Iris pigment epithelial cell (primary cell): ENCODE measurements at regions not wholly inside any gene's neighbourhood (a gene's known extent, or its start where the extent isn't known, plus 50 kb on each side); places are given as distances from the start of the nearest gene placed in this dataset.
"Not testable (repeated sequence)": the region's sequence is repeated elsewhere in the genome, so short reads cannot be mapped to it uniquely, and the experiment has no call there.

Experiments
- DNase-seq: peaks from one replicate; pipeline ENCODE4 v3.0.0-alpha.2; 2011; ENCODE audit warnings: low read depth

- no peak for DNase-seq
Observed at GRCh38 chr22:22759371-22759770, 115.0 kb downstream of the GGTLC2 start.

GRCh38 chr22:22759889-22760546 lies 115.6 kb downstream of the GGTLC2 start:
- no peak for DNase-seq

GRCh38 chr22:22761606-22761962 lies 117.2 kb downstream of the GGTLC2 start:
- DNase-seq: no peak

DNA sequence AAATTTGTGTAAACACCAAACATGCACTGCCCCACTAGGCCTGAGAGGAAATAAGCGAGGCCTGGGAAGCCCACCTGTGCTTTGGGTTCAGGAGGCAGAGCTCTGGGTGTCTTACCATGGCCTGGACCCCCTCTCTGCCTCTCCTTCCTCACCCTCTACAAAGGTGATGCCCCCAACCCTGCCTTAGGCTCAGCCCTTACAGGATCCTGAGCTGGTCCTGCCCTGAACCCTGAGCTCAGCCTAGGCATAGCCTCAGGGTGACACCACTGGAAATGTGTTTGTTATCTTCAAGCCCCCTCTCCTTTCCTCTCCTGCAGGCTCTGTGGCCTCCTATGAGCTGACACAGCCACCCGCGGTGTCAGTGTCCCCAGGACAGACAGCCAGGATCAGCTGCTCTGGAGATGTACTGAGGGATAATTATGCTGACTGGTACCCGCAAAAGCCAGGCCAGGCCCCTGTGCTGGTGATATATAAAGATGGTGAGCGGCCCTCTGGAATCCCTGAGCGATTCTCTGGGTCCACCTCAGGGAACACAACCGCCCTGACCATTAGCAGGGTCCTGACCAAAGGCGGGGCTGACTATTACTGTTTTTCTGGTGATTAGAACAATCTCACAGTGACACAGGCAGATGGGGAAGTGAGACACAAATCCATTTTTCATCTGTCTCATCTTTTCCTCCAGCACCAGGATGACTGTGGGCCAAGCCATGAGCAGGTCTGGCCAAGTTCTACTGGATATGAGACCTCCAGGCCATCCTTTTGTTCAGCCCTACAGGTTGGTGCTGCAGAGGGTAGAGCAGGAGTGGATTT lies 117.8 kb downstream of the GGTLC2 start:
- no peak for DNase-seq

DNA sequence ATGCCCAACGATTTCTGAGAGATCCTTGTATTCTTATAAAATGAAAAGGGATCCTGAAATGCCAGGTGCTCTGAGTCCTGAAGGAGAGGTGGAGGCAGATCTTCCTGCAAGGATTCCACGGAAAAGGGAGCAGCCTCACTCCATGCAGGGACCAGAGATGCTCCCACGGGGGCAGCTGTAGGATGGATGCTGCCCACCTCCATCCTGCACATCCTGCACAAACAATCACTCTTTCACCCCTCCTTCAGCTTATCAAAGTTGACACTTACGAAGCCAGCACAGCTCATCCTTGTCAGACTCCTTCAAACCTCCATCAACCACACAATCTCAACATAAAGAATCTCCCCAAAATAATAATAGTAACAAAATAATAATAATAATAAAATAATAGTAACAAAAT lies 119.1 kb downstream of the GGTLC2 start:
- DNase-seq: no peak

GRCh38 chr22:22764085-22764484 lies 119.7 kb downstream of the GGTLC2 start:
- no peak for DNase-seq

DNA sequence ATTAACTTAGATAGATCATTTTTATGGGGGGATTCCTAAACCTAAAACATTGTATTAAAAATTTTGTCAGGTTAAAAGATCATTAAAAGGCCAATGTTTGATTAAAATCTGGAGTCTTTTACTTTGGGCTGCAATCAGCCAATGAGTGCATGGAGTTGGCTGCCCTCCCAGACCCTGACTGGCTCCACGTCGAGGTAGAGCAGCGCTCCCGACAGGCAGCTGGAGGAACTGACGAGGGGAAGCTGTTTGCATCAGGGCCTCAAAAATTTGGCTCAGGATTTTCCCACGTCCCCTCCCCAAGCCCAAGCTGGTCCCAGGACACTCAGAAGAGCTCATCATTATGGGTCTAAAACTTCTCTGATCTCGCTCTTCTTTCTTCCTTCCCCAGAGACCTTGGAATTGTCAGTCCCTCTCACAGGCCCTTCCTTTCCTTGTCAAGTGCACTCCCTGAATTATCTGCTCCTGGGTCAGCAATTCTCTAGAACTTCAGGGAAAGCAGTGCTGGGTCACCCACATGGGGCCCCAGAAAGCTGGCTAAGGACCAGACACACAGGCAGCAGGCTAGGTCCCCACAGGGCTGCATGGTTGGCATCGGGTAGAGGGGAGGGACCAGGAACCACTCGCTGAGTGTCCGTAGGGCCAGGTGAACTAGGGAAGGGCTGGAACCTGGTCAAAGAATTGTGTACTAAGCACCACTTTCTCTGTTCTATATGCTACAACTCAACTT lies 119.6 kb upstream of the IGLL5 start:
- no peak for DNase-seq

- no peak for DNase-seq
Observed at GRCh38 chr22:22768885-22769284, 118.7 kb upstream of the IGLL5 start.

DNA sequence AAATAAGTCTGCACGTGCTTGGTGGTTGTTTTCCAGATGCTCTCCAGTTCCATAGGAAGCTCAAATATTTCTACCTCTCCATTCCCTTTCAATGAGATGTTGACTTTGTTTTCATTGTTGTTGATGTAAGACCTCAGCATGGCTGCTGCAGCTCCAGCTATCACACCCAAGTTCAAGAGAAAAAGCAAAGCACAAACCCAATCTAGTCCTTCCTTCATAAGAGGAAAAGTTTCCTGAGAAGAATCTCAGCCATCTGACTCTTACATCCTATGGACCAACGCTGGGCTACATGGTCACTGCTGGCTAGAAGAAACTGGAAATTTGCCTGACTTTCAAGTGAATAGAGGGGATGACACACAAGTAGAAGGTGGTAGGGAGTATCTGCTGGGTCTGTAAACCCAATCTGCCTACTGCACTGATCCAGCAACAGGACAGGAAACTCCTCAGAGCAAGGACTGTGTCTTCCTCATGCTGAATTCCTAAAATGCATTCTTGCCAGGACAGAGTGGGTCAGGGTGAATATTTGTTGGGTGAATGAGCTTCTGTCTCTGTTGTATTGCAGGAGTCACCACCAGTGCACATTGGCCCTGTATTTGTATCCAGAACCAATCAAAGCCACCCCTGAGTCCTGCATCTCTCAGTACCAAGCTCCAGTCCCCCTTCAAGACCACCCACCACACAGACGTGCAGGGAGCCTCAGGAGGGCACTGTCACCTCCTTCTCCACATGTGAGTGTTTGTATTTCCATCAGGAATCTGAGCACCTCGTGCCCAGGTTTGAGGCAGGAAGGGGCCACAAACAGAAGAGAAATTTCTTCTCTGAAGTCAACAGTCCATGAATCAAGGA lies 118.0 kb upstream of the IGLL5 start:
- DNase-seq: no peak

GRCh38 chr22:22770280-22770871 lies 117.2 kb upstream of the IGLL5 start:
- peak; percentile 28 for DNase-seq

DNA sequence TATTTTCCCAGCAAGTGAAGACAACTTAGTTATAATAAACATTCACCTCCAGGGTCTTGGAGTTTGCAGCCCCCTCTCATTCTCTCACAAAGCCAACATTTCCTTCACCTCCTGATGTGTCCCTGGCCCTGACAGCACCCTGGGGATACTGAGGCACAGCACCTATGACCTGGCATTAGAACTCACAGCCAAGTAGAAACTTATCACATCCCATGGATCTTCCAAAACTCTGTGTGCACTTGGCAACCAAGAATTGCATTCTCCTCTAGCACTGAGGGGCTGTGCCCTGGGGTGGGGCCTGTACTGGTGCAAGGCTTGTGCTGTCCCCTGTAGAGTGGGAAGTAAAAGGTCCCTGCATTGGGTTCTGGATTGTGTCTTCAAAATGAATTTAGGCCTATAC lies 116.7 kb upstream of the IGLL5 start:
- DNase-seq: no peak

DNA sequence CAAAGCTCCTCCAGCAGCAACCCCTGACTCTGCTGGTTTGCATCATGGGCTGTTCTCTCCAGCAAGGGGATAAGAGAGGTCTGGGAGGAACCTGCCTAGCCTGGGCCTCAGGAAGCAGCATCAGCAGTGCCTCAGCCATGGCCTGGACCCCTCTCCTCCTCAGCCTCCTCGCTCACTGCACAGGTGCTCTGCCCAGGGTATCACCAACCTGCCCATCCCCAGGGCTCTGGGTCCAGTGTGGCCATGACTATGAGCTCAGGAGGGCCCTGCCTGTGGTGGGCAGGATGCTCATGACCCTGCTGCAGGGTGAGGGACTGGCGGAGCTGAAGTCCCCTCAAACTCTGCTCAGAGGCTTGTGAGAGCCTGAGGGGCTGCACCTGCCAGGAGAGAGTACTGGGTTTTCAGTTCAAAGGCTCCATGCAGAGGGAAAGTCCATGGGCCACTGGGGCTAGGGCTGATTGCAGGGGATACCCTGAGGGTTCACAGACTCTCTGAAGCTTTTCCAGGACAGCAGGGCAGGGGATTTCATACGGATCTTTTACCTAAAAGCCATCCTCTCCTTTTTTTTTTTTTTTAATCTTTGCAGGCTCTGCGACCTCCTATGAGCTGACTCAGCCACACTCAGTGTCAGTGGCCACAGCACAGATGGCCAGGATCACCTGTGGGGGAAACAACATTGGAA lies 115.8 kb upstream of the IGLL5 start:
- no peak for DNase-seq

- DNase-seq: no peak
Observed at GRCh38 chr22:22772396-22772795, 115.2 kb upstream of the IGLL5 start.

GRCh38 chr22:22772883-22773282 lies 114.7 kb upstream of the IGLL5 start:
- no peak for DNase-seq

DNA sequence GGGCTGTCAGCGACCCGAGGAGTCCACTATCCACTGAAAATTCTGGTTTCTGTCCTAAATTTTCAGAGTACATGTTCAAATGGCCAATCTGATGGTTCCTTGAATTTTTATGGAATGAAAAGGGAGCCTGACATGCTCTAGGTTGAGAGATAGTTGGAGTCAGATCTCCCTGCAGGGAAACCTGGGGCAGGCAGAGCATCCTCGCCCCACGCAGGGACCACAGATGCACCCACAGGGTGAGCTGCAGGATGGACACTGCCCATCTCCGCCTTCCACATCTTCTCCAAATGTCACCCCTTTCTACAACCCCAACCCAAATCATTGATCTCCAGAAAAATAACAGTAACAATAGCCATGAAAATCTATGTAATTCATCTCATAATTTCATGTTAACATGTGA lies 114.2 kb upstream of the IGLL5 start:
- no peak for DNase-seq

- DNase-seq: no peak
Observed at GRCh38 chr22:22773979-22774604, 113.5 kb upstream of the IGLL5 start.

DNA sequence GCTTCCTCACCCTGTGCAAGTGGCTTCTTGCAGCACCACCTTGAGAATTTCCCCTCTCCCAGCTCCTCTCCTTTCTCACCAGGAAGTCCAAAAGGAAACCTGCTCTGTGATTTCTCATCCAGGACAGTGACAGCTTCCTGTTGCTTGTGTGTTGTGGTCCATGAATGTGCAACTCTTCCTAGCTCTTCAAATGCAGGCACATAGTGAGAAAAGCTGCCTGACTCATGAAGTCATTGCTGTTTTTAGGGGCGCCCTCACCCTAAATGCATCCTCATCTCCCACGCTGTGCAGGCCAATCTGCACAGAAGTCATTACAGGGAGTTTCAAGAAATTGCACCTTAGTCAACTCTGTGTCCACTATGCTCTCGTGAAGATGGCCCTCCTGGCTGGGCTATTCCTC lies 112.9 kb upstream of the IGLL5 start:
- DNase-seq: not testable (repeated sequence)

DNA sequence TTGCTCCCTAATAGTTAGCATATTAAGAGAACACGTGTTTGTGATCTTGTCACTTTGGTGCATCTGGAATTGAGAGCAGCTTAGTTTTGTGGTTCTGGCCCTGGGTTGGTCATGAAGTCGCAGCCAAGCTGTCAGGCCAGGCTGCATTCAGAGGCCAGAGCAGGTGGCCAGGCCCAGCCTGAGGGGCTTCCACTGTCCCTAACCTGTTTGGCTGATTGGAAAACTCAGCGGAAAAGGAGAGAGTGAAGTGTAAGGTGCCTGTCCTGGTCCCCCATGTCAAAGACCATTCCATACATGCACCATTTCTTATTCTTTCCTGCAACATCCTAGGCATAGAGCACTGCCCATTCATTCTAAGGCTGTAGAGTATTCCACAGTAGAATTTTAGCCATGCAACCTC lies 111.5 kb upstream of the IGLL5 start:
- DNase-seq: no peak

DNA sequence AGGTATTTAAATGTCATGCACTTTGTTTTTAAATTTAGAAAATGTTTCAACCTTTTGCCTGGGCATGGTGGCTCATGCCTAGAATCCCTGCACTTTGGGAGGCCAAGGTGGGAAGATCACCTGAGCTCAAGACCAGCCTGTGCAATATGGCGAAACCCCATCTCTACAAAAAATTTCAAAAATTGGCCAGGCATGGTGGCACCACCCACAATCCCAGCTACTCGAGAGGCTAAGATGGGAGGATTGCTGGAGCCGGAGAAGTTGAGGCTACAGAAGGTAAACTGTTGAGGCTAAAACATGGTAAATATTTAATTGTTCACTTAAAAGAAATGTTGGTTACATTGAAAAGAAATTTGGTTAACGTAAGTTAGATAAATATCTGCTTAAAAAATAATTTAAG lies 108.4 kb upstream of the IGLL5 start:
- DNase-seq: no peak

- no peak for DNase-seq
Observed at GRCh38 chr22:22783575-22783974, 104.0 kb upstream of the IGLL5 start.
